Inflammatory macrophage (primary cell): ENCODE measurements at regions not wholly inside any gene's neighbourhood (a gene's known extent, or its start where the extent isn't known, plus 50 kb on each side); places are given as distances from the start of the nearest gene placed in this dataset.

Source experiments
- DNase-seq, 2 donors: peaks; one replicate each; pipeline ENCODE4 v3.0.0-alpha.2; 2020 to 2022

DNA sequence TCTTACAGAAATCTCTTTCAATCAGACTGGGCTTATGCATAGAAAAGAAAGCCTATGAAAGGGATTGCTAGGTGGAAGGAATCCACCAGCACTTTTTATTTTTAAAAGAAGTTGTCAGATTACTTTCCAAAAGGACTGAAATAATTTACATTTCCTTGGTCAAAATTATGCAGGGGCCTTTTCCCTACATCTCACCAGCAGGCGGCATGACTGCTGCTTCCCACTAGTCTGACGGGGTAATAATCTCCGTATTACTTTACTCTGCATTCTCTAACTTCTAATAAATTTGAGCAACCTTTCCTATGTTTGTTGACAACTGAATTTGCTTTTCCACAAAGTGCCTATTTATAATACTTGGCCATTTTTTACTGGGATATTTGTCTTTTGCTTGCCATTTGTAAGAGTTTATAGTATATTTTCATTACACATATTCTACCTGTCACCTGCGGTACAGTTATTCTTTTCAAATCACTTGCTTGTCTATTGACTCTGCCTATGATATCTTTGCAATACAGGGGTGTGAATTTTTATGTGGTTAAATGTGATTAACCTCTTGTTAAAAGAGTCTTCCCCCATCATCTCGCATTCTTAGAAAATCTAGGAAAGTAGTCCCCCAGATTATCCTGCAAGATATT, 51.9 kb upstream of the USP47 start:
- DNase-seq = no peak

DNA sequence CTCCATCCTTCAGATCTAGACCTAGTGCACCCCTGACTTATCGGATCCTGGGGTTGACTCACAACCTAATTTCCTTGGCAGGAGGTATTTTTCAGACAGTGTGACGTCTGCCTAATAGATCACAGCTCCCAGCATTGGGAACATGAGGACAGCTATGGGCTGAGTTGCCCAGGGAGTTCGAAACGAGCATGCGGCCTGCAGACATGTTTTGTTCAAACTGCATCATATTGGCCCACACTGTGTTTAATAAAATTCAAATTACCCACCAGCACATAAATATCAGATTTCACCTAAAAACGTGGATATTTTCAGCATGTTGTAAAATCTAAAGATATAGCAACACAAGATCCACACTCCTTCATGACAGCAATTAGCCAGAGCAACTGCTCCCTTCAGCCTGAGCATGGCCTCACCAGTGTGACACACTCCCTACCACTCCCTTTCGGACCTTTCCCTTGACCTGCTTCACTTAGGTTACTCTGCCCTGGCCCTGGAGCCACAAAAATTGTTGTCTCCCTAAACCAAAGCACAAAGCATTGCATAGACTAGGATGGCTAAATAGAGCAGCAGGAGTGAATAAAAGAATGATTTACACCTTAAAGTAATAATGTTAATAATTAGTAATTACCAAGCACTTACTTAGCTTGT, 53.6 kb upstream of the USP47 start:
- no peak for DNase-seq

DNA sequence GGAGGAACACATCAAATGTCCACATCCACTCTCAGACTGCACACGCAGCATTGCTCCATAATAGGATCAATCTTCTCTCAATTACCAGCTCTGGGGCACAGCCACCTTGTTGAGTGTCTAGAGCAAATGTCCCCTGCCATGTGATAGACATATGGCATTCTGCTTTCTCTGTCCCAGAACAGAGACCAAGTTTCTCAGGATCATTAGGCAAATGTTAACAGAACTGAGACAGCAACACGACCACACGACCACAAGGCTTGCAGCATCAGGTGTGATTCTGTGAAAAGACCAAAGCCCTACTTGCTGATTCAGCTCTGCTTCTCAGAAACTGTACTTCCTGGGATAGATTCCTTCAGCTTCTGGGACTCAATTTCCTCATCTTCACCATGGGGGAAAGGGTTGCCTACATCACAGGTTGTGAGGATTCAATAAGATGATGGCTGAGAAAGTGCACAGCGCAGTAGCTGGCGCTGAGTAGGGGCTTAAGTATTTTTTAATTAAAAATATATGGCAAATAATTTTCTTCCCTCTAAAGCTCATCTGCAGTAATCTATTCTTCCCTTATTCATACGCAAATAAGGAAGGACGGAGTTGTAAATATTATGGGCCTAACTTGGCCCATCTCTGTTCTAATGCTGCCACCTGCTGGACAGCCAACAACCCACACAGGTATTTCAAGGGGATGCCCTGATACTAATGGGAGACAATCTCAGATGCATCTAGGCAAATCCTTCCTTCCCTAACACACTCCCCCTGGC, 54.3 kb upstream of the USP47 start:
- DNase-seq = peak; percentile 64 to 68

DNA sequence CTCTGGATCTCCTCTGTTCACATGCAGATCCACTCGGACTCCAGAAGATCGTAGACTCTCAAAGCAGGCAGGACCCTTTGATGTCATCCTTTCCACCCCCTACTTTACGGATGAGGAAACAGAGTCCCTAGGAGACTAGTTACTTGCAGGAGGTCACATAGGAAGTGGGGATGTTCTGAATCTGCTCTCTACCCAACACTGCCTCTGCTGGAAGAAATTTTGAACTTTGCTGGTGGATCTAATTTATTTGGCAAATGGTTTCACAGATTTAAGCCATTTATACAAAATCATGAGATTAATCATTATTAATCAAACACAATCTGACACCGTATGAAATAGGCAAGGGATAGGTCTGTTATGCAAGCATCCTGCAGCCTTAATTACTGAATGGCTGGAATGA, 55.0 kb upstream of the USP47 start:
- no peak for DNase-seq

DNA sequence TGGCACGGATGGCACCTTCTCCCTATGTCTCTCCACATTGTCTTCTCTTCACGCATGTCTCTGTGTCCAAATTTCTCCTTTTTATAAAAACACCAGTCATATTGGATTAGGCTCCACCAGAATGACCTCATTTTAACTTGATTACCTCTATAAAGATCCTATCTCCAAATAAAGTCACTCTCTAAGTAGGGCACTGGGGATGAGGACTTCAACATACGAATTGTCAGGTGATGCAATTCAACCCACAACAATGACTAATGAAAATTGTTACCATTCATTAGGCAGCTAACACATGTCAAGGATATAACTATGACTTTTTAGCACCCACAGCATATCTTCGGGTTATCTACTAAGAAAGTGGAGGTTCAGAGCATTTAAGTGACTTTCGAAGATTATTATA, 55.5 kb upstream of the USP47 start:
- DNase-seq = no peak

DNA sequence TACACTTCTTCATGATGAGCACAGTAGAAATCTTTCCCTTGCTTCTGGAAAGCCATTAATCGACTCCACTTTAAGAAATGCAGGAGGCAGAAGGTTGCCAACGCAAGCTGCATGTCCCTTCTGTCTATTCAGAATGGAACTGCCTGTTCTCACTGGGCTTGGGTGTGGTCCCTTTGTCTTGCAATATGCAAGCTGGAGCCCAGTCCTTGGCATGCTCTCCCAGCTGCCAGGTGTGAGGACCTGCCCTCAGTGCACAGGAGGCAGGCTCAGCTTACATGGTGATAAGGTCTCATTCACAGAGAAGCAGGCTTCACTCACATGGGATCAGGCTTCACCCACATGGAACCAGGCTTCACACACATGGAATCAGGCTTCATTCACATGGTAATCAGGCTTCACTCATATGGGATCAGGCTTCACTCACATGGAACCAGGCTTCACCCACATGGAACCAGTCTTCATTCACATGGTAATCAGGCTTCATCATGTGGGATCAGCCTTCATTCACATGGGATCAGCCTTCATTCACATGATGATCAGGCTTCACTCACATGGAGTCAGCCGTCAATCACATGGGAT, 59.2 kb upstream of the USP47 start:
- no peak for DNase-seq

DNA sequence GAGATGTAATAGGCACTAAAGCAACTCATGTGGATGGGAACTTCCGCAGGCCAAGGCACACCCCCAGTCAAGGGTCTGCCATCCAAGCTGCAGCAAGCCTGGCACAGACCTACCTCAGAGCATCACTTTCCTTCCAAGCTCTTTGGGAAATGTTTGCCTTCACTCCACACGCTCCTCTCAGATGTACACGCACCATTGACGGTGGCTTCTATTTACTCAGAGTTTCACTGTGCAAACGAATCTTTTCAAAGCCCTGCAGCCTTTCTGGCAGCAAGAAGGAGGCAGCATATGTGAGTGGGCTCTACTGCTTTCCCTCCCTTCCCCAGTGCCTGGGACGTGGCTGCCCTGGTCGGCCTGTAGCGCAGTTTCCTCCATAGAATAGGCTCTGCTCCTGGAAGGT, 60.9 kb upstream of the USP47 start:
- no peak for DNase-seq

DNA sequence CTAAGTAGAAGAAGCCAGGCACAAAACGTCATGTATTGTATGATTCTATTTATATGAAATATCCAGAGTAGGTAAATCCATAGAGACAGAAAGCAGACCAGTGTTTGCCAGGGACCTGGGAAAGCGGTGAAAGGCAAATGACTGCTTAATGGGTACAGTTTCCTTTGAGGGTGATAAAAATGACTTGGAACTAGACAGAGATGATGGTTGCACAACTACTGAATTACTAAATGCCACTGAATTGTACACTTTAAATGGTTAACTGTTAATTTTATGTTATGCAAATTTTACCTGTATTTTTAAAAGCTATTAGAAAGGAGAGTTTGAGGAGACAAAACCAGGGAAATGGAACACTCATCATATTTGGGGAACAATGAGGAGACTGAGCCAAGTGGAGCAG, 61.8 kb upstream of the USP47 start:
- no peak for DNase-seq

DNA sequence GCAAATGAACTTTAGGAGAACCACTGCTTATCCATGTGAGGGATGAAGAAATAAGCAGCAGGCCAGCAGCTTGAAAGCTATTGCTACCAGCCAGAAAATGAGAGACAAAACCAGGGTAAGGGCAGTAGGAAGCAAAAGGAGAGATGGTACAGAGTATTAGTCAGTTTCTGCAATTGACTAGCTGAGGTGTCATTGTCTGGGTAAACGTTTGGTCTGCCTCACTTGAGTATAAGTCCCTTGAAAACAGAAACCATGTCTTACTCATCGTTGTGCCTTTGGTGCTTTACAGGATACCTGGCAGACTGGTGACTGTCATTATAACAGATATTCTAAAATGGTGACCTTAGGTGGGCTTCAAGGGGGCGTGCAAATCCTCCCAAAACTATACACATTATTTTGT, 63.9 kb upstream of the USP47 start:
- DNase-seq = no peak

DNA sequence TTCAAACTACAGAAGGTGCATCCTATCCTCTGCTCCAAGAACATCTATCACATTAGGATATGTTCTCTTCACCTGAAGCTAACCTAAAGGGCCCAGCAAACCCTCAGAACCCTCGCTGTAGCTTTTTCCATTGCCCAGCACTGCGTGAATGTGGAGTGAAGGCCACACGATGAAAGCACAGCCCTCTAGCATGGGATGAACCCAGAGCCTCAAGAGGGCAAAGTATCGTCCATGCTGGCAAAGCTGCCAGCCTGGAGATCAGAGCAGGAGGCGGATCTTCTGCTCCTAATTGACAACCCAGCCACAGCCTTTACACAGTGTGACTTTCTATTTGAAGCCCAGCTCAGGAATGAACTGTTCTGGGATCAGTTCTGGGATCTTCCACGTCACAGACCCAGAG, 65.1 kb upstream of the USP47 start:
- no peak for DNase-seq

DNA sequence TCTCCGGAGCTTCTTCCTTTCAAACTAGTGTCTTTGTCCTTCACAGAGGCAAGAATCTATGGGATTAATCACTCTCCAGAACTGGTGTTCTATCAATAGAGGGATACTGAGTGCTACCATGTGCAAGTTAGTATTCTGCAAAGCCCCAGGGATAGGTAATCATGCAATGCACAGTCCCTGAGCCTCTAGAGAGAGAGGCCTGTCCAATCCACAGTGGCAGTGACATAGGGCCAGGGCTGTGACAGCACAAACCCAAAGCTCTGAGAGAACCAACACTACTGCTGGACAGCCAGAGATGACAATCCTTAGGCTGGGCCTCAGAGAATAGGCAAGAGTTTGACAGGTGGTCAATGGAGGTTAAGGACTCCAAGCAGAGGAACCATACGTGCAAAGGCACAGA, 66.8 kb upstream of the USP47 start:
- DNase-seq = no peak

DNA sequence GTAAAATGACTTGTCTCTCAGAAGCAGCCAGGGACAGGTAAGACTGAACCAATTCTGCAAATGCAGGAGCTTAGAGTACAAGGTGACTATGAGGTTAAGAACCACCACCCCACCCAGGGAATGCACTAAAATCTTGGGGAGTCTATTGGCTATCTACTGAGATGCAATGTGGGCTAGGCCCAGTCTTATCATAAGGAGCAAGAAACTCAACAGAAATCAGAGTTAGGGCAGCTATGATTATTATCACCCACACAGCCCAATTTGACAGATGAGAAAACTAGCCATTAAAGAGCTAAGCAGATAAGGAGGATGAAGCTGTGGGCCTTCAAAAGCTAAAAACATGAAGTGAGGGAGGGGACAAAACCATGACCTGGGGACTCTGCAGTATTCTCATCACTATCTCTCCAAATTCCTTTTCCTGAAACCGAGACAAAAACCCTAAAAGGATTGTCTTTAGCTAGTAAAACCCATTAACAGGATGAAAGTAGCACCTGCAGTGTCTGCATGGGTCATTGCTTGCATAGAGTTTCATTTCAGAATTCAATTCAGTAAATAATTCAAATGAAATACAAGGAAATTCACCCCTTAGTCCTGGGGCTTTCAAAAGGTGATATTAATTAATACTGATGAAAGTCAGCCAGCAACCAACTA, 68.8 kb upstream of the USP47 start:
- DNase-seq = no peak

DNA sequence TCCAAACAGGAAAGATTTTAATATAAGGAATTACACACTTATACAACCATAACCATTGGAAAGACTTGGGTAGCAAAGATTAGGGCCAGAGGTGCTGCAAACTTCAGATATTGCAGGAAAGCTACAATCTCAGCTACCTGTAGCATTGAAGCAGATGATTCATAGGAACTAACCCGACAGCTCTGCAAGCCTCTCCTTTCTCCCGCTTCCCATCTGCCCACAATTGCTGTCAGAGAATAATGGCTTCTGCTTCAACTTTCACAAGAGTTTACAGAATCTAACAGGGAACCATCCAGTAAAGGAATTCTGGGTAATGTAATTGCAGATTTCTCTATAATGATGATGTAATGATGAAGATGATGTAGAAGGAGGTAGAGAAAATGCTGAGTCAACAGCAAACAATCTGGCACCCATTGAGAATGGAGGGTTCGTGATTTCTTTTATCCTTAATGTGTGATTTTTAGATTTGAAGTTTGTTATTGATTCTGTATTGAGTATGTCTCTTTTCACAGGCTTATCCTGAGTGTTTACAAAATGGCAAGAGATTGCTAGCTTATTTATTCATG, 70.8 kb upstream of the USP47 start:
- DNase-seq = no peak

DNA sequence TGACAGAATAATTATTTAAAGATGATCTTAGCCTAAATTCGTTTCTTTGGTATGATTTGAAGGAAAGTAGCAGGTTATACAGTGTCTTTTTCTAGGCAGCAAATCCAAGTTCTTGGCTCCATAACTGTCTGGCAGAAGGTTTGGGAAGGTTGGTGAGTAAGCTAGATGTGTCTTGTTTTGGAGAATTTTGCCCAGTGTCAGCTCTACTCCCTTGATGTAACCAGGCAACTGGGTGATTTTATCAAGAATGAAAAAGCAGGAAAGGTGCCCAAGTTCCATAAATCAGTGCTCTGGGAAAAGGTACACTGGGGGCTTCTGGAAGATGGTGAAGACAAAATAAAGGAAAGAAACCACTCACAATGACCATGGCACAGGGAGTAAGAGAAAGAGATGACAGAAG, 71.5 kb upstream of the USP47 start:
- DNase-seq = no peak

DNA sequence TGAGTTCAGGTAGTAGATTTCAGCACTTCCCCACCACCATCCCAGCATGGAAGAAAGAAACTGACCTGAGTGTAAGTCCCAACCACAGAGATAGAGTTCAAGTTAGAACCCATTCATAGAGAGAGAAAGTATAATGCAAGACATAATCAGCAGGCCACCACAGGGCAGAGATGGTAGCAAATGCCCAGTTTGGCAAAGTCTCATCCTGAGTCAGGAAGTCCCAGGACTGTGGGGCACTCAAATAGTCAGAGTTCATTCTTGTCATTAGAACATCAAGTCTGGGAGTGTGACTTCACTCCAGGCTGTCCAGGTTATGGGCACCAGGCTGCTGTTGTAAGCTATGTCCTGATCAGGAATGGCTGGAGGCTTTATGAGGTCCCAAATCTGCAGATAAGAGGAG, 72.0 kb upstream of the USP47 start:
- no peak for DNase-seq

DNA sequence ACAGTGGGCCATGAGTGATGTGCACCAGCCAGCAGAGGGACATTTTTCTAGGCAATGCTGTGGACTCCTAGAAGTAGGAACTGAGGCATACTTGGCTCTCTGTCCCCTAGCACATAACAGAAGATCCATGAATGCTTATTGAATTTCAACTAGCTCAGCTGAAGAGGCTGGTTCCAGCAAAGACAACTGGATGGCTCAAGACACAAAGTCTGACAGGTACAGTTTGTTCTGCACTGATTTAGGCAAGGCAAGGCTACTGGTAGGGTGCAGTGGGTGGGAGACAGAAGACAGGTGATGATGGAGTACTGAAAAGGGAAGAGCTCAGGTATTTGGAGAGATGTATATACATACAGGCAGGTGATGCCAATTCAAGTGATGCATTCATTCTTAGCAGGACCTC, 72.4 kb upstream of the USP47 start:
- DNase-seq = no peak

DNA sequence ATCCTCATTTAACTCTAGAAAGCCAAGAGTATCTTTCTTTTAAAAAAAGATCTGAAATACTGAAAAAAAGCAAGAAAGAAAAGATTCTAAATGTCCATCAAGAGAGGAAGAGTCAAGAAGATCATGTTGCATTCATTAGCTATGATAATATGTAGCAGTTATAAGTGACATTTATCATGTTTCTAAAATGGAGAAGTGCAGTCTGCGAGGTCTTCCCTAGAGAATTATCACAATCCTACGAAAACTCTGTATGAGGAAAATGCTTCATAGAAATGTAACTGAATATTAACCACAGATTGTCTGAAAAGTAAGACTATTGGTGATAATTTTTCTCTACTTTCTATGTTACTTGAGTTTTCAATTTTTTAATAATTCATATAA, 77.4 kb upstream of the USP47 start:
- no peak for DNase-seq

DNA sequence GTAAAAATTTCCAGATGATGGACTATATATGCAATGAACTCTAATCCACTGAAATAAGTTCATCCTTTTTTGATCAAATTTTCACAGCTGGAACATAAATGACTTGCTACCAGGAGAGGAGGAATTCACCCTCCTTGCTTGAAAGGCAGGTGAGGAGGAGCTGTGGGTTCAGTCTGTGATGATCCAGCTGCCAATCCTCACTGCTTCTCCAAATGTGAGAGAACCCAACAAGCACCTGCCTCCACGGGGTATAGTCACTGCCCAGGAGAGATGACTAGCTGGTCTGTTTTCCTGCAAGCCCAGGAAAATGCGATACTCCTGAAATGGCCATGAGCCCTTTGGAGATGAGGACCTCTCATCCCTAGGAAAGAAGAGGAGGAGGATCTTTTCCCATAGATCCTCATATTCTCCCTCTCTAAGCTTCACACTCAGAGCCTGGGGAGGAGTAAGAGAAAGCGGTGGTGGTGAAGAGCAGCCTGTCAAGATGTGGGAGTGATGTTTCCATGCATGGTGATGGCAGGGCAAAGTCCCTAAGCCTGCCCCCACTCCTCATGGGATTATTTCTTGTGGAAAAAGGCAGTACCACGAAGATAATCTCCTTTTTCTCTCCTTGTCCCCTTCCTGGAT, 77.9 kb upstream of the USP47 start:
- no peak for DNase-seq

DNA sequence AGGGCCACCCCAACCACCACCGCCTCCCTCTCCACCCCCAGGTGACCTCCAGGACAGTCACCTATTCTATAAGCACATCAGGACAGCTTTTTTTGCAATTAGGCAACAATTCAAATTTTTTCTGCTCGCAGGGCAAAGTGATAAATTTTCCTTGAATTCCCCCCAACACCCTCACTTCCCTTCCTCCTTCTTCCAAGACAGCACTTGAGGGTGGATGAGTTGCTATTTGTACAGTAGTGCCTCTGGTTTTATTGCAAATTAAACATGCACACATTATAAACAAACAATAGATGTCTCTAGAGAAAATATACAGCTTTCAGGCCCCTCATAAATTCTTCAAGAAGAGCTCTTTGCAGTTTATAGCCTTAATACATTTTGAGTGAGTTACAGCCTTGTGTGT, 80.9 kb upstream of the USP47 start:
- no peak for DNase-seq

DNA sequence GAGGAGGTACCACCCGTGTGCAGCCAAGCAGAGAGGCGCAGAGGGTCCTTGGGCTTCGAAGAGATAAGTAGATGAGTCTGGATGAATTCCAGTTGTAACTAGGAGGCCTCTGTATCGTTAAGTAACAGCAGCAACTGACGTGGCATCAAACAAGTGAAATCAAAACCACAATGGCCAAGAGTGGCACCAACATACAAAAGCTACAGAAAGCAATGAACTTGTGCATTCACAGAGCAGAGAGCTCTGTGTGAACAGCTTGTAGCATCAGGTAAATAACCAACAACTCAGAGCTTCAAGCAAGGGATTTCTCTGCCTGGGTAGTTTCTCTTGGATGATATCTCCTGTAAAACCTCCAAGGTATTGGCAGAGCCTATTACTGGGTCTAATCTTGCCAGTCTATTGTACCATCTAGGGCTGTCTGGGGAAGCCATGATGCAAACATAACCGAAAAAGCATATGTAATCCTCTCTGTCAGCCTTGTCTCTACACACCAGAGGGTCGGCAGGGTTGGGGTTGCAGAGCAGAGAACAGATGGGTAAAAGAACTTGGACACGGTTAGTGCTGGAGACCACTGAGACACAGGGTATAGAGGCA, 83.1 kb upstream of the USP47 start:
- DNase-seq = no peak

DNA sequence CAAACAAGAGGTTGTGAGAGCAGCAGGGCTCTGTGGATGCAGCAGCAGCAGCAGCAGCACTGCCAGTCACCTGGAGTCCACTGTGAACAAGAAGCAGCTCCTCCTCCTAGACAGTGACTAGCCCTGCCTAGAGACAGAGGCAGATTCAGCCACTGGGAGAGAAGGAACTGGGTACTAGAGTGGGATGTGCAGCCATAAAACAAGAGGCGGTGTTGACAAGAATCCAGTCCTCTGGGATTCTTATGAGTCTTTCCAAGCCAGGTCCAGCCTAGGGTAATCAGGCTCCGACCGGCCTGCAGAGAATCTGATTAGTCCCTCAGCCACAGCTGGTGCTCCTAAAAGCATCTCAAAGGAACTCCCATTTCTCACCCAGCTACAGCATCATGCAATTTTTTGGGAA, 83.9 kb upstream of the USP47 start:
- DNase-seq = no peak

DNA sequence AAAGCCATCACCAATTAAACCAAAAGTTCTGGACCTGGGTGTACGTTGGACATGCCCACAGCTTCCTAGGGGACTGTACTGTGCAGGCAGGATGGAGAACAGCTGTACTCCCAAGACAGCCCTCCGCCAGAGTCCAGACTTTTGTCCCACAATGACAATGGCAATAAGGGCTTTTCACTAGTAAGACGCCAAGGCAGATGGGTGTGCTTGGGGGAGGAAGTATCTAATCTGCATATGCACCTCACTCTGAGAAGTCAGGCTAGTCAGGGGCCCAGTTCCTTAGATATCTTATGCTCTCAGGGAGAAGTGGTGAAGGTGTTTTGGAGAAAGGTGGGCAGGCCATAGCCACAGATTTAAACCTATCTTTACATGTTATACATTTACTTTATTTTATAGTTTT, 85.1 kb upstream of the USP47 start:
- no peak for DNase-seq
